HG02623 (cell line): ENCODE measurements at regions not wholly inside any gene's neighbourhood (a gene's known extent, or its start where the extent isn't known, plus 50 kb on each side); places are given as distances from the start of the nearest gene placed in this dataset.
"Not testable (repeated sequence)": the region's sequence is repeated elsewhere in the genome, so short reads cannot be mapped to it uniquely, and the experiment has no call there.

Experiments used
- ATAC-seq: cut with Tn5 transposase; IDR thresholded peaks from one replicate; pipeline ENCODE4 v1.9.1; 2021; ENCODE audit warnings: moderate library complexity; ENCODE audit not compliant: unreplicated experiment

DNA sequence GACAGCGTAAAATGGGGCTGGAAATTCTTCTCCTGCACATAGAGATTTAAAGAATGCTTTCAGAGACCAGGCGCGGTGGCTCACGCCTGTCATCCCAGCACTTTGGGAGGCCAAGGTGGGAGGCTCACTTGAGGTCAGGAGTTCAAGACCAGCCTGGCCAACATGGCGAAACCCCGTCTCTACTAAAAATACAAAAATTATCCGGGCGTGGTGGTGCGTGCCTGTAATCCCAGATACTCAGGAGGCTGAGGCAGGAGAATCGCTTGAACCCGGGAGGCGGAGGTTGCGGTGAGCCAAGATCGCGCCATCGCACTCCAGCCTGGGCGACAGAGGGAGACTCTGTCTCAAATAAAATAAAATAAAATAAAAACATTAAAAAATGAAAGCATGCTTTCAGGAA is 107.4 kb downstream of the CRLF2 start:
- not testable (repeated sequence) for ATAC-seq

DNA sequence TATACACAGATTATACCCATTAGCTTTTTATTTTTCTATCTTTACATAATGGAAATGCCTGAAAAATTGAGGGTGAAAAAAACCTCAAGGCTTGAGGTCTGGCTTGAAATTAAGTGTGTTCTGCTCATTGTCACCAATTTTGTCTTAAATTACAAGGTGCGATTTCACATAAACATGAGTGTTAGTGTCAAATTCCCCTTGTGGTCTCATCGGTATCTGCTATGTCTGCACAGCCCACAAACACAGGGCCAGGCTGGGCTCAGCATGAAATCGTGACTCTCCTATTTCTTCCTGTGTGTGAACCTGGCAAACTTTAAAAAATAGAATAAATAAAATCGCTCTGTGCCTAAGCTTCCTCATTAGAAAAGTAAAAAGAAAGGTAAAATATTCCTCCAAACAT is 109.1 kb downstream of the CRLF2 start:
- ATAC-seq: no peak

DNA sequence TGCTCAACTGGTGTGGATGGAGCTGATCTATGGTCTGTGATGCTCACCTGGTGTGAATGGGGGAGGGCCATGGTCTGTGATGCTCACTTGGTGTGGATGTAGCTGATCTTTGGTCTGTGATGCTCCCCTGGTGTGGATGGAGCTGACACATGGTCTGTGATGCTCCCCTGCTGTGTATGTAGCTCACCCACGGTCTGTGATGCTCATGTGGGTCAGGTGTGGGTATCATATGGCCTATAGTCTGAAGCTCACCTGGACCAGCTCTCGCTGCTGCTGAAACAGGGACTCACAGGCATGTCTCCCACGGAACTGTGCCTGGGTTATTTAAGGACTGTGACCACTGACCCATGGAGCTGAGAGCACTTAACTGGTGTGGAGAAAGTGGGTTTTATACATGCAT is 109.7 kb downstream of the CRLF2 start:
- ATAC-seq: no peak

DNA sequence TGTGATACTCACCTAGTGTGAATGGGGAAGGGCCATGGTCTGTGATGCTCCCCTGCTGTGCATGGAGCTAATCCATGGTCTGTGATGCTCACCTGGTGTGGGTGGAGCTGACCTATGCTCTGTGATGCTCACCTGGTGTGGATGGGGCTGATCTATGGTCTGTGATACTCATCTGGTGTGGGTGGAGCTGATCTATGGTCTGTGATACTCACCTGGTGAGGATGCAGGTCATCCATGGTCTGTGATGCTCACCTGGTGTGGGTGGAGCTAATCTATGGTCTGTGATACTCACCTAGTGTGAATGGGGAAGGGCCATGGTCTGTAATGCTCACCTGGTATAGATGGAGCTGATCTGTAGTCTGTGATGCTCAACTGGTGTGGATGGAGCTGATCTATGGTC is 110.2 kb downstream of the CRLF2 start:
- not testable (repeated sequence) for ATAC-seq

DNA sequence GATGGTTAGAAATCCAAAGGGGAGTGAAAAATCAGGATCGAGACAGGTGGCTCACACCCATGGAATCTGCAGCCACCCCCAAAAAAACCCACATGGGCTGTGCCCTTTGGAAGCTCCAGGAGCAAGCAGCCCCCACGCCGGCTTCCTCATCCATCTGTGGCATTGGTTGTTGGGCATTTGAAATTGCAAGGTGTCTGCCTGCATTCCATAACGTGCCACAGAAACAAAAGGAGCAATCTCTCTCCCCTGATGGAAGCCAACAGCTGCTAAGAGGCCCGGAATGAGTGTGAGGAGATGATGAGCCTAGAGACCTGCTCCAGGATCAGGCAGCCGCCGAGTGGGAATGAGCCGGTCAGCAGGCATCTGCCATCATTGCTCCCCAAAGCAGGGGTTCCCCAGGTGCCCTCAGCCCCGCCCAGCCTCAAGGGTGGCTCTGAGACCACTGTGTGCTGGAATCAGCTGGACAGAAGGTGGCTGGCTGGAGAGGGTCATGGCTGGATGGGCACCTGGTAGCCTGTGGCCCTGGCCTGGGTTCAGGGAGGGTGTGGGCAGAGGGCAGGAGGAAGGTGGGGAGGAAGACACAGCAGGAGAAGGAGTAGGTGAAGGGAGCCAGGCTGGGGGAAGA is 113.2 kb downstream of the CRLF2 start:
- ATAC-seq: no peak

DNA sequence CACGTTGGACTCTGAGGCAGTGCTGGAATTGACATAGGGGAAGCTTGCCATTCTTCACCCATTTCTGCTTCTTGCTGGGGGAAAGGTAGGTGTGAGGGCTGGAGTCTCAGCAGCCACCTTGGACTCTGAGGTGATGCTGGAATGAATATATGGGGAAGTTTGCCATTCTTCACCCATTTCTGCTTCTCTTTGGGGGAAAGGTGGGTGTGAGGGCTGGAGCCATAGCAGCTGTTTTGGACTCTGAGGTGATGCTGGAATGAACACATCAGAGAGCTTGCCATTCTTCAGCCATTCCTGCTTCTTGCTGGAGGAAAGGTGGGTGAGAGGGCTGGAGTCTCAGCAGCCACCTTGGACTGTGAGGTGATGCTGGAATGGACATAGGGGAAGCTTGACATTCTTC is 115.1 kb downstream of the CRLF2 start:
- no peak for ATAC-seq

DNA sequence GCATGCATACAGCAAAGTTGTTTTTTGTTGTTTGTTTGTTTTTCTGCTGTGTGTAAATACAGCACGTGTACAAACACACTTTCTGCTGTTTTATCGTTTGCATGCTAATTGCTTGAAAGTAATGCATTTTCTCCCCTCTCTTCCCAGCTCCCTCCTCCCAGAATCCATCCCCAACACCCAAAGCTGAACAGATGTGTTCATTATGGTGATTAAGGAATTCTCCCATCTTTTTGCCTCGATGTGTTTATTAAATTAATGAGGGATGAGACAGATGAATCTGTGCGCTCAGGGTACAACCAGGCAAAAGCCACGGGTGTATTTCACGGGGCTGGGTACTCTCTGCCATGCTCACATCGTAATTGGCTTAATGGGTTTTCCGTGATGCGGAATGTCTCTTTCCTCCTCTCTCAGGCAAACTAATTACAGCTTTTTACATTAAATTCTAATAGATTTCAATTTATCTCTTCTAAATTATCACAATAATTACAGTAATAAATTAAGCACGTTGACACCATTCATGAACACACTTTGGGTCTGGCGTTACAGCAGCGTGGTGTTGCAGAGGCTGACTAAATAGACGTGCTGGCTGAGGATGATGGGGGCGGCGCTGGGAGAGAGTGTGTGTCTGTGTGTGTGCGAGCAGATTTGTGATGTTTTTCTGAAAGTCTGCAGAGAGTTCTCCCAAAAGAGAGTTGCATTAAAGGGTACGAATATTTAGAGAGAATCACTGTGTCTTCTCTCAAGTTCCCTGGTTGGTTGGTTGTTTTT is 117.7 kb downstream of the CRLF2 start:
- ATAC-seq: no peak

DNA sequence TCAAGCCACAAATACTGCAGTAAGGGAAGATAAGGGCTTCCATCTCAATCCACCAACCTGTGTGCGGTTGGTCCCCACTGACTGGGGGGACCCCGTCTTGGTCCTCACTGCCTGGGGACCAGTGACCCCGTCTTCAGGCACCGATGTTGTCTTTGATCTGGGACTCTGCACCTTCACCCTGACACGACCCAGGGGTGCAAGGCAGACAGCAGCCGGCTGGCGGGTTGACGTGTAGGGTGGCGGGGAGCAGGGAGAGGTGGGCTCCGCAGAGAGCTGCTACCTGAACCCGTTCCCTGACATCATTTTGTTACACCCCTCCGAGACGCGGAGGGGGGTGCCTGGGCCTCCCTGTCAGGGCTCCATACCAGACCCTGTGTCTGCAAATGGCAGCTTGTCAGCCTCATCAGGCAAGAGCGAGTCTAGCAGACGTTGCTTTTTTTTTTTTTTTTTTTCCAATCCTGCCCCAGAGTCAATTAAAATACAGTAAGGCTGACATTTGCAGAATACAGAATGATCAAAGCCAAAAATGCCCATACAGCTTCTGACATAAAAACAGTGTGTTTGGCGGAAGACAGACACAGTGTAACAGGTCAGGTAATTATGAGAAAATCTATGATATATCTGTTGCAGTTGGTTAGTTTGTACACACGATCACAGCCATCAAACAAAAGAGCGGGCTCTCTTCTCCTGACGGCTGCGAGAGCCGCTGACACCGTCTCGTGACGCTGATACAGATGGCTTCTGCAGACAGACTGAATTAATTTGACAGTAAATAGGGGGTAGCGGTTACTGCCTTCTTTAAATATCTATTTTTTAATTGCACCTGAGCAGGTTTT is 118.6 kb downstream of the CRLF2 start:
- no peak for ATAC-seq

DNA sequence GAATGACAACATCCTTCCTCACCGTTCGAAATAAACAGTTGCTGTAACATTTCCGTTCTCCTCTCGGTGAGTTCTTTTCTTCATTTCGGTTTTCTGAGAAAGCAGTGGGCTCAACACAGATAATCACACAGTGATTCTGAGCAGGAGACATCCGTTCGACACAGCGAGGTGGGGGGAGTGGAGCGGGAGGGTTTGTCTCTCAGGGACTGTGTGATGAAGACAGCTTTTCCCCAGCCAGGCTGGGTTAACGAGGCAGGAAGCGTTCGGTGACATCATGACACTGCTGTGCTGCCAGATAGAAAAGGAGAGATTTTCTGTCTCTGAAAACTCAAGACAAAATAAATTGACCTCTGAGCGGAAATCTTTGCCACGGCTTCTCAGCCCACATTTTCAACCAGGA is 119.3 kb downstream of the CRLF2 start:
- no peak for ATAC-seq

DNA sequence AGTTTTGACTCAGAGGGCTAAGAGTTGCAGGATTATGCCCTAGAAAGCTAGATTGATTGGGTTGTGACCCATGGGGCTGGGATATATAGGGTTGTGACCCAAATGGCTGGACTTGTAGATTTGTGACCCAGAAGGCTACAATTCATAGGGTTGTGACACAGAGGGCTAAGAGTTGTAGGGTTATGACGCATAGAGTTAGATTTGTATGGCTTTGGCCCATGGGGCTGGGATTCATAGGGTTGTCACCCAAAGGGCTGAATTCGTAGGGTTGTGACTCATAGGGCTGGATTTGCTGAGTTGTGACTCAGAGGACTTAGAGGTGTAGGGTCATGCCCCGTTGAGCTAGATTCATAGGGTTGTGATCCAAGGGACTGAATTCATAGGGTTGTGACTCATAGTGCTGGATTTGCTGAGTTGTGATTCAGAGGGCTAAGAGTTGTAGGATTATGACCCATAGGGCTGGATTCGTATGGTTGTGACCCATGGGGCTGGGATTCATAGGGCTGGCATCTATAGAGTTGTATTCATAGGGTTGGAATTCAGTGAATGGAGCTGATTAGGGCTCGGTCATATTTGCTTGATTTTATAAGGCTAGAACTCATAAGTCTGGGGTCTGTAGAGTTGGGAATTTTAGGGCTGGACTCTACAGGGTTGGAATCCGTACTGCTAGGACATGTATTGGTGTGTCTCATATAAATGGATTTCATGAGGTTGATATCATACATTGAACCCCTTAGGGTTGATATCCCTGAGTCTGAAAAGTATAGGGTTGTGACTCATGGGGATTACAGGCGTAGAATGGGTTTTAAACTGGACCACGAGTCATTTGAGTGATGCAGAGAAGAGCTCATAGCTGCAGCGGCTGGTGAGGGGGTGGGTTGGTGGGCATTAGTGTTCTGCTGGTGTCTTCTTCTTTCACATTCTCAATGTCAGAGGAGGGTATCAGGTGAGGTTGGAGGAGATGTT is 125.7 kb downstream of the CRLF2 start:
- no peak for ATAC-seq

DNA sequence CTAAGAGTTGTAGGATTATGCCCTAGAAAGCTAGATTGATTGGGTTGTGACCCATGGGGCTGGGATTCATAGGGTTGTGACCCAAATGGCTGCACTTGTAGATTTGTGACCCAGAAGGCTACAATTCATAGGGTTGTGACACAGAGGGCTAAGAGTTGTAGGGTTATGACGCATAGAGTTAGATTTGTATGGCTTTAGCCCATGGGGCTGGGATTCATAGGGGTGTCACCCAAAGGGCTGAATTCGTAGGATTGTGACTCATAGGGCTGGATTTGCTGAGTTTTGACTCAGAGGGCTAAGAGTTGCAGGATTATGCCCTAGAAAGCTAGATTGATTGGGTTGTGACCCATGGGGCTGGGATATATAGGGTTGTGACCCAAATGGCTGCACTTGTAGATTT is 126.6 kb downstream of the CRLF2 start:
- not testable (repeated sequence) for ATAC-seq

DNA sequence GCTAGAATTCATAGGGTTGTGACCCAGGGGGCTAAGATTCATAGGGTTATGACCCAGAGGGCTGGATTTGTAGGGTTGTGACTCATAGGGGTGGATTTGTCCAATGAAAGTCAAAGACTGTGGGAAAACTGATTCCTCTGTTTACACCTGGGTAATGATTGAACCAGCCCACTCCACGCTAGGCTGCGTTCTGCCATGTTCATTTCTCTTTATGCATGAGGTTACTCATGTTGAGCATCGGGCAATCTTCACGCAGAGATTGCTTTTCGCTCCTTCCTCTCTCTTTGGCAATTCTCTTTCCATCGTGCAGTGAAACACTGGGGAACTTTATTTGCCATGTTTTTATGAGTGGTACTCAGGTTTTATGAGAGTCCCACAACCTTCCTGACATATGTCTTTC is 127.8 kb downstream of the CRLF2 start:
- ATAC-seq: no peak

DNA sequence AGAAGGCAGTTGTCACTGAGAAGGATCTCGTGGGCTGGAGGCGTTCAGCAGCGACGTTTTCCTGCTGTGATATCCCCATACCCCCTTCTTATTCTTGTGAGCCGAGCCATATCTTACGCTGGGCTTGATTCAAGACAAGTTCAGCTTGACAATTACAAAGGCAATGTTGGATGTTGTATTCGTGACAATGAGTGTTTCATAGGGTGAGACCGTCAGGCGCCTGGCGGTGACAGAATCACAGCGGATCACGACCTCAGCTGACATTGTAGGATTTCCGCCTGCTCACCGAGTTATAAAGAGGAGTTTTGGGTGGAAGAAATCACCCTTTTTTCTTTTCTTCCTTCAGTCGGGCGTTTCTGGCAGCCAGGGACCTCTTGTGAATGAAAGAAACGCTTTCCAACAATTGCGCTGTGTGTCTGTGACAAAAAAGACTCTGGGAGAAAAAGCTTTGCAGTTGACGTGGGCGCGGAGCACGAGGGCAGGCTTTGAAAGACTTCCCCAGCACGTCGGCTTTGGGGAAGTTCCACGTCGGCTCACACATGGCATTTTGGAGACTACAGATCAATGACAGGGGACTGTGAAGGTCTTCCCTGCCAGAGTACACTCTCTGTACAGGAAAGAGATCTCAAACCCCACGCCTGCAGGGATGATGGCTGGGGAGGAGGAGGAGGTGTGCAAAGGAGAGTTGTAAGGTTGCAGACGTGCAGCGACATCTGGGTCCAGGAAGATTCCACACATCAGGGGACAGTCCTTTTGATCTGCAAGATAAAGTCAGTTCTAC is 135.4 kb downstream of the CRLF2 start:
- no peak for ATAC-seq

DNA sequence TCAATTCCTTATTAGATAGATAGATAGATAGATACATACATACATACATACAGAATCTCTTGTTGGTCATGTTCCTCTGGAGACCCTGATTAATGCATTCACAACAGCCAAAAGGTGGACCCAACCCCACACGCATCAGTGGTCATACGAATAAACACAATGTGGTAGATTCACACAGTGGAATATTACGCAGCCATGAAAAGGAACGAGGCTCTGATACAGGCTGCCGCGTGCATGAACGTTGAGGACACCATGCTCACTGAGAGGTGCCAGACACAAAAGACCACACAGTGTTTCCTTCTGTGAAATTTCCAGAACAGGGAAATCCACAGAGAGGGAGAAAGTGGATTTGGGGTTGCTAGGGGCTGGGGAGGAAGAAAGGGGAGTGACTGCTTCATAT is 136.7 kb downstream of the CRLF2 start:
- no peak for ATAC-seq

DNA sequence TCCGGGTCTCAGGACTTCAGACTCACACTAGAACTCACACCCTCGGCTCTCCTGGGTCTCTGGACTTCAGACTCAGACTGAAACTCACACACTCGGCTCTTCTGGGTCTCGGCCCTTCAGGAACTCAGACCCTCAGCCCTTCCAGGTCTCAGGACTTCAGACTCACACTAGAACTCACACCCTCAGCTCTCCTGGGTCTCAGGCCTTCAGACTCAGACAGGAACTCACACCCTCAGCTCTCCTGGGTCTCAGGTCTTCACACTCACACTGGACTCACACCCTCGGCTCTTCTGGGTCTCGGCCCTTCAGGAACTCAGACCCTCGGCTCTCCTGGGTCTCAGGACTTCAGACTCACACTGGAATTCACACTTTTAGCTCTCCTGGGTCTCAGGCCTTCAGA is 137.3 kb downstream of the CRLF2 start:
- ATAC-seq: no peak

DNA sequence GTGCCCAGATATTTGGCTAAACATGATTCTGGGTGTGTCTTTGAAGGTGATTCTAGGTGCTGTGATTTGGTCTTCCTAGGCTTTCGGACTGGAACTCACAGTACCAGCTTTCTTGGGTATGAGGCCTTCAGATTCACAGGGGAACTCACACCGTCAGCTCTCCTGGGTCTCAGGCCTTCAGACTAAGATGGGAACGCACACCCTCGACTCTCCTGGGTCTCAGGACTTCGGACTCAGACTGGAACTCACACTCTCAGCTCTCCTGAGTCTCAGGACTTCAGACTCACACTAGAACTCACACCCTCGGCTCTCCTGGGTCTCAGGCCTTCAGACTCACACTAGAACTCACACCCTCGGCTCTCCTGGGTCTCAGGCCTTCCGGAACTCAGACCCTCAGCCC is 137.7 kb downstream of the CRLF2 start:
- no peak for ATAC-seq

DNA sequence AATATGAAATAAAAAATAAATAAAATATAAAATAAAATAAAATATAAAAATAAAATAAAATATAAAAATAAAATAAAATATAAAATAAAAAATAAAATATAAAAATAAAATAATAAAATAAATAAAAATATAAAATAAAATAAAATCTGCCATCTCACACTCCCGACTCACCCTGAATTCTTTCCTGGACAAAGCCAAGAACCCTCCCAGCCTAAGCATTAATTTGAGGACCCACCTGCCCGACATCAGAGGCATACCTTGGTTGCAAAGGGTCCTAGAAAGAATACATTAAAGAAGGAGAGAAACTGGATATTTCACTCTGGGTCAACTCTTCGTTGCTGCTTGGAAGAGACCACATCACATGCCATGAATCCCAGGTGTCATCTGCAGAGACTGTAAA is 138.3 kb downstream of the CRLF2 start:
- ATAC-seq: no peak

DNA sequence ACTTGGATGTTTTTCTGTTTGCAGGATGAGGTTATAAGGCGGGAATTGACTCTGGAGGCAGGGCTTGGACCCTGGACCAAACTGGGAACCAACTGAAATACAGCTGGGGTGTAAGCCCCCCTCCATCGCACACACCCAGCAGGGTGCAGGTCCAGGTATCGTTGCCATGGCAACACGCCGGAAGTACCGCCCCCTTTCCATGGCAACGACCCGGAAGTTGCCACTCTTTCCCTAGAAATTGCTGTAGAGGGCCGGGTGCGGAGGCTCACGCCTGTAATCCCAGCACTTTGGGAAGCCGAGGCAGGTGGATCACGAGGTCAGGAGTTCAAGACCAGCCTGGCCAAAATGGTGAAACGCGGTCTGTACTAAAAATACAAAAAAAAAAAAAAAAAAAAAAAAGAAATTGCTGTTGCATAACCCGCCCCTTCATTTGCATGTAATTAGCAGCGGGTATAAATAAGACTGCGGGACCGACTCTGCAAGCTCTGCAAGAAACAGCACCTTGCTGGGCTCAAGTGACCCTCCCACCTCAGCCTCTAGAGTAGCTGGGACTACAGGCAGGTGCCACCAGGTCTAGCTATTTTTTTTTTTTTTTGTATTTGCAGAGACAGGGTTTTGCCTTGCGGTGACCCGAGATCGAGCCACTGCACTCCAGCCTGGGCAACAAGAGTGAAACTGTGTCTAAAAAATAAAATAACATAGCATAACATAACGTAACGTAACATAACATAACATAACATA is 139.6 kb downstream of the CRLF2 start:
- ATAC-seq: no peak

DNA sequence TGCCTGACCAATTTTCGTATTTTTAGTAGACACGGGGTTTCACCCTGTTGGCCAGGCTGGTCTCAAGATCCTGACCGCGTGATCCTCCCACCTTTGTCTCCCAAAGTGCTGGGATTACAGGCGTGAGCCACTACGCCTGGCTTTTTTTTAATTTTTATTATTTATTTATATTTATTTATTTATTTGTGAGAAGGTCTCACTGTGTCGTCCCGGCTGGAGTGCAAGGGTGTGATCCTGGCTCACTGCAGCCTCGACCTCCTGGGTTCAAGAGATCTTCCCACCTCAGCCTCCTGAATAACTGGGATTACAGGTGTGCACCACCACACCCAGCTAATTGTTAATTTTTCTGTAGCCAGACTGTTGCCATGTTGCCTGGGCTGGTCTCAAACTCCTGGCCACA is 141.1 kb downstream of the CRLF2 start:
- no peak for ATAC-seq
